Vagina (tissue), 2 donors: ENCODE measurements at regions not wholly inside any gene's neighbourhood (a gene's known extent, or its start where the extent isn't known, plus 50 kb on each side); places are given as distances from the start of the nearest gene placed in this dataset.

Experiments used
- DNase-seq, 2 donors: peaks; one replicate each; pipeline ENCODE4 v3.0.0-alpha.2; 2017; ENCODE audit errors: extremely low spot score in 2 of 2
- H3K27ac ChIP-seq: fragments of 200-600 bp; sonication (generic); one replicate; pipeline ENCODE4 v1.5.1; 2019
- H3K27me3 ChIP-seq: fragments of 200-600 bp; sonication (generic); one replicate; pipeline ENCODE4 v1.5.1; 2019
- H3K36me3 ChIP-seq, 2 donors: fragments of 200-600 bp; sonication (generic); one replicate each; pipeline ENCODE4 v1.5.1; 2017 to 2019
- H3K4me1 ChIP-seq: fragments of 200-600 bp; sonication (generic); one replicate; pipeline ENCODE4 v1.5.1; 2019
- H3K4me3 ChIP-seq, 2 donors: fragments of 200-600 bp; sonication (generic); 1 replicate in 1 of 2; 2 replicates in 1 of 2; pipeline ENCODE4 v1.5.1; 2016 to 2019
- H3K9me3 ChIP-seq: fragments of 200-600 bp; sonication (generic); one replicate; pipeline ENCODE4 v1.5.1; 2019
- CTCF ChIP-seq, 3 experiments: fragments of 450-650 bp in 2 of 3; fragments of 200-600 bp in 1 of 3; sonication (generic) in 1 of 3; IDR thresholded peaks; one replicate each; pipeline ENCODE4 v1.5.1; 2017 to 2019; ENCODE audit warnings: antibody characterized with exemption in 3 of 3, mild to moderate bottlenecking in 2 of 3, moderate library complexity in 2 of 3
- POLR2A ChIP-seq, 2 donors: fragments of 450-650 bp; IDR thresholded peaks; one replicate each; pipeline ENCODE4 v1.6.1; 2017; ENCODE audit warnings: antibody characterized with exemption in 2 of 2, mild to moderate bottlenecking in 2 of 2, moderate library complexity in 2 of 2
- POLR2AphosphoS5 ChIP-seq, 2 donors: sonication (generic); formaldehyde crosslinking; IDR thresholded peaks; one replicate each; pipeline ENCODE4 v1.9.0; 2017; ENCODE audit warnings: antibody characterized with exemption in 2 of 2, mild to moderate bottlenecking in 2 of 2, low read depth in 1 of 2; ENCODE audit not compliant: insufficient read depth in 1 of 2
- intact Hi-C: fragments of 100-400 bp; cut with DNase I; formaldehyde crosslinking; loops from one replicate; pipeline ENCODE4 v1.15.1; 2023

GRCh38 chr20:56179051-56179450, 69.5 kb upstream of the MC3R start:
- H3K27ac ChIP-seq, result no peak overlapping the region
- intact Hi-C loops, result no loop called here
- no peaks in the 10 kb centered on the region for H3K36me3 ChIP-seq
- no peak overlapping the region for H3K4me3 ChIP-seq
- no peak for DNase-seq
- TF ChIP-seq POLR2A (IDR thresholded peaks at IDR 0.05), result no peak
- TF ChIP-seq CTCF (IDR thresholded peaks at IDR 0.05), result no peak
- TF ChIP-seq POLR2AphosphoS5 (IDR thresholded peaks at IDR 0.05; ENCODE audit: insufficient read depth in 1 of 2, low read depth in 1 of 2), result no peak
- H3K9me3 ChIP-seq, result no peaks in the 10 kb centered on the region
- H3K27me3 ChIP-seq, result no peaks in the 10 kb centered on the region
- H3K4me1 ChIP-seq, result no peaks in the 10 kb centered on the region

- TF ChIP-seq POLR2A (IDR thresholded peaks at IDR 0.05) (no peak), CTCF (IDR thresholded peaks at IDR 0.05) (no peak), POLR2AphosphoS5 (IDR thresholded peaks at IDR 0.05; ENCODE audit: insufficient read depth in 1 of 2, low read depth in 1 of 2) (no peak)
- no peaks in the 10 kb centered on the region for H3K4me1 ChIP-seq
- no peaks in the 10 kb centered on the region for H3K36me3 ChIP-seq
- no peaks in the 10 kb centered on the region for H3K27me3 ChIP-seq
- H3K9me3 ChIP-seq, result no peaks in the 10 kb centered on the region
- H3K4me3 ChIP-seq, result no peak overlapping the region
- DNase-seq, result no peak
- no peak overlapping the region for H3K27ac ChIP-seq
- intact Hi-C loops, result no loop called here
Observed at GRCh38 chr20:56181583-56181982, 66.9 kb upstream of the MC3R start.

GRCh38 chr20:56187534-56188165, 60.9 kb upstream of the MC3R start:
- no peak for TF ChIP-seq POLR2A (IDR thresholded peaks at IDR 0.05)
- no peak for TF ChIP-seq POLR2AphosphoS5 (IDR thresholded peaks at IDR 0.05; ENCODE audit: insufficient read depth in 1 of 2, low read depth in 1 of 2)
- TF ChIP-seq CTCF (IDR thresholded peaks at IDR 0.05), result no peak
- H3K4me1 ChIP-seq, result no peaks in the 10 kb centered on the region
- H3K27me3 ChIP-seq, result no peaks in the 10 kb centered on the region
- no peak overlapping the region for H3K27ac ChIP-seq
- intact Hi-C loops, result no loop called here
- H3K4me3 ChIP-seq, result no peak overlapping the region
- DNase-seq, result no peak
- no peaks in the 10 kb centered on the region for H3K9me3 ChIP-seq
- H3K36me3 ChIP-seq, result no peaks in the 10 kb centered on the region

GRCh38 chr20:56194042-56194441, 54.5 kb upstream of the MC3R start:
- Histone ChIP-seq H3K4me3 (no peak overlapping the region), H3K36me3 (no peaks in the 10 kb centered on the region), H3K4me1 (no peaks in the 10 kb centered on the region), H3K27ac (no peak overlapping the region), H3K9me3 (no peaks in the 10 kb centered on the region), H3K27me3 (no peaks in the 10 kb centered on the region)
- intact Hi-C loops, result no loop called here
- TF ChIP-seq POLR2AphosphoS5 (IDR thresholded peaks at IDR 0.05; ENCODE audit: insufficient read depth in 1 of 2, low read depth in 1 of 2) (no peak), CTCF (IDR thresholded peaks at IDR 0.05) (no peak), POLR2A (IDR thresholded peaks at IDR 0.05) (no peak)
- DNase-seq, result no peak

GRCh38 chr20:56195946-56196345, 52.6 kb upstream of the MC3R start:
- DNase-seq, result no peak

More at GRCh38 chr20:56195946-56196345, 52.6 kb upstream of the MC3R start:
- no peaks in the 10 kb centered on the region for H3K36me3 ChIP-seq
- no peak overlapping the region for H3K27ac ChIP-seq
- intact Hi-C loops, result no loop called here
- no peaks in the 10 kb centered on the region for H3K4me1 ChIP-seq
- no peak overlapping the region for H3K4me3 ChIP-seq
- TF ChIP-seq POLR2A (IDR thresholded peaks at IDR 0.05) (no peak), CTCF (IDR thresholded peaks at IDR 0.05) (no peak)
- H3K9me3 ChIP-seq, result no peaks in the 10 kb centered on the region
- no peaks in the 10 kb centered on the region for H3K27me3 ChIP-seq
